K562 (cell line): ENCODE measurements at regions not wholly inside any gene's neighbourhood (a gene's known extent, or its start where the extent isn't known, plus 50 kb on each side); places are given as distances from the start of the nearest gene placed in this dataset.

Source experiments
- CHD4 ChIP-seq: fragments of 200-600 bp; sonication (generic); IDR thresholded peaks from 3 replicates; pipeline ENCODE4 v1.6.1; 2012; ENCODE audit warnings: low read depth, mild to moderate bottlenecking, mixed read lengths, low read length, inconsistent platforms; ENCODE audit not compliant: insufficient read depth, insufficient replicate concordance, poor library complexity, severe bottlenecking
- CHD7 ChIP-seq: fragments of 200-600 bp; sonication (generic); IDR thresholded peaks from one replicate; pipeline ENCODE4 v1.6.1; 2012; ENCODE audit warnings: mild to moderate bottlenecking, low read depth, low read length, inconsistent platforms
- CTCF ChIP-seq, 3 experiments: IDR thresholded peaks in 2 of 3; conservative IDR thresholded peaks in 1 of 3; 2 replicates each; pipeline ENCODE4 v1.5.1; 2011 to 2012; ENCODE audit warnings: low read length in 3 of 3, mild to moderate bottlenecking in 3 of 3, control low read depth in 2 of 3, improper control_type of control experiment in 1 of 3, inconsistent platforms in 1 of 3, low read depth in 1 of 3, mixed read lengths in 1 of 3, moderate library complexity in 1 of 3; ENCODE audit not compliant: insufficient read depth in 2 of 3
- POLR2A ChIP-seq: fragments of 450-650 bp; conservative IDR thresholded peaks from 2 replicates; pipeline ENCODE4 v1.6.1; 2016
- SMARCE1 ChIP-seq: fragments of 450-650 bp; IDR thresholded peaks from 2 replicates; pipeline ENCODE4 v1.7.1; 2016; ENCODE audit warnings: mild to moderate bottlenecking
- TAF9B ChIP-seq: fragments of 450-650 bp; IDR thresholded peaks from 2 replicates; pipeline ENCODE4 v1.6.1; 2018; ENCODE audit warnings: mild to moderate bottlenecking; ENCODE audit not compliant: partially characterized antibody
- ZBTB11 ChIP-seq, 3 experiments: fragments of 200-800 bp in 1 of 3; fragments of 250-450 bp in 1 of 3; fragments of 450-650 bp in 1 of 3; sonication (Bioruptor Pico) in 1 of 3; sonication (Bioruptor generic) in 1 of 3; formaldehyde crosslinking in 1 of 3; IDR thresholded peaks; 2 replicates each; pipeline versions ENCODE4 v1.6.1 to v1.8.0; 2016 to 2022; ENCODE audit warnings: mild to moderate bottlenecking in 2 of 3, missing genetic modification characterization in 2 of 3, missing compliant biosample characterization in 1 of 3, moderate library complexity in 1 of 3
- TF ChIP-seq, protein P1 (sequence below): sonication (generic); formaldehyde crosslinking; IDR thresholded peaks from 2 replicates; pipeline ENCODE4 v1.9.0; 2022; ENCODE audit warnings: mild to moderate bottlenecking, missing genetic modification reagents

DNA sequence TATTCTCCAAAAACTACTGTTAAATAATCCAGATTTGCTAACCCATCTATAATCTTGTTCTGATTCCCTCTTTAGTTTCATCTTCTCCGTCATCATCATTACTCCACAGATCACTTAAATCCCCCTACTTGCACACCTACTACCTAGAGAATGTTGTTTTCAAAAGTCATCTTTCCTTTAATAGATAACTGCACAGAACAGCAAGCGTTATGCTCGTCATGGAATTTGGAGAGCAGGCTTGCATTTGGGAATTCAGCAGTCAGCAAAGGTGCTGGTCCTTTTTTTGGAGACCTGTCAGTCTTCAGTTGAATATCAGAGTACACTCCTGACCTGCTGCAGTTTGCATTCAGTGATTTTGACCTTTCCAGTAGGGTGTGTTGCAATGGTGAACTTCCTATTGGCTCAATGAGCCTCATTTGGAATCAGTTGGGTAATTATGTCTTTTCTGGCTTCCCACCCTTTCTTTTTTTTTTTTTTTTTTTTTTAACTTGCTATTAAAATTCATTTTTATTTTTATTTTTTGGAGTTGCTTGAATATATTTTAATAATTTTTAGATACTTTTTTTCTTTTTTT is 110.6 kb downstream of the HNRNPLL start:
- TF ChIP-seq POLR2A (no peak), ZBTB11 (CRISPR knock-in tag; IDR thresholded peaks at IDR 0.05) (no peak), CHD7 (no peak), SMARCE1 (no peak), CTCF (IDR thresholded peaks at IDR 0.05 in 2 of 3, conservative IDR thresholded peaks at IDR 0.05 in 1 of 3; ENCODE audit: insufficient read depth in 2 of 3, low read depth in 1 of 3, low read length in 3 of 3) (no peak), TAF9B (no peak), CHD4 (no peak)
- TF ChIP-seq, protein P1, sequence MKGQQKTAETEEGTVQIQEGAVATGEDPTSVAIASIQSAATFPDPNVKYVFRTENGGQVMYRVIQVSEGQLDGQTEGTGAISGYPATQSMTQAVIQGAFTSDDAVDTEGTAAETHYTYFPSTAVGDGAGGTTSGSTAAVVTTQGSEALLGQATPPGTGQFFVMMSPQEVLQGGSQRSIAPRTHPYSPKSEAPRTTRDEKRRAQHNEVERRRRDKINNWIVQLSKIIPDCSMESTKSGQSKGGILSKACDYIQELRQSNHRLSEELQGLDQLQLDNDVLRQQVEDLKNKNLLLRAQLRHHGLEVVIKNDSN (CRISPR knock-in tag): no peak
